SJCRH30 (cell line): ENCODE measurements at regions not wholly inside any gene's neighbourhood (a gene's known extent, or its start where the extent isn't known, plus 50 kb on each side); places are given as distances from the start of the nearest gene placed in this dataset.
A peak's percentile ranks its signal among the peaks of the same experiment; 100 is the strongest.
"Not testable (repeated sequence)": the region's sequence is repeated elsewhere in the genome, so short reads cannot be mapped to it uniquely, and the experiment has no call there.

Experiments used
- DNase-seq, 2 experiments: peaks; one replicate each; pipeline ENCODE4 v3.0.0-alpha.2; 2015 to 2020
- H3K27ac ChIP-seq: fragments of 250-450 bp; sonication (Bioruptor Pico); 2 replicates; pipeline ENCODE4 v1.5.1; 2020; ENCODE audit warnings: mild to moderate bottlenecking, moderate library complexity
- H3K27me3 ChIP-seq: fragments of 250-450 bp; sonication (Bioruptor Pico); 2 replicates; pipeline ENCODE4 v1.5.1; 2020; ENCODE audit warnings: mild to moderate bottlenecking, moderate library complexity
- H3K36me3 ChIP-seq: fragments of 250-450 bp; sonication (Bioruptor Pico); 2 replicates; pipeline ENCODE4 v1.5.1; 2020; ENCODE audit warnings: mild to moderate bottlenecking, moderate library complexity
- H3K4me1 ChIP-seq: fragments of 250-450 bp; sonication (Bioruptor Pico); 2 replicates; pipeline ENCODE4 v1.5.1; 2020; ENCODE audit warnings: mild to moderate bottlenecking, moderate library complexity
- H3K4me3 ChIP-seq: fragments of 250-450 bp; sonication (Bioruptor Pico); 2 replicates; pipeline ENCODE4 v1.5.1; 2020; ENCODE audit warnings: mild to moderate bottlenecking, moderate library complexity
- H3K9me3 ChIP-seq: fragments of 250-450 bp; sonication (Bioruptor Pico); replicated peaks from 2 replicates; pipeline ENCODE4 v1.5.1; 2020; ENCODE audit warnings: mild to moderate bottlenecking, moderate library complexity

GRCh38 chr2:59774821-59775433 lies 778.5 kb downstream of the BCL11A start:
- Histone ChIP-seq H3K4me1 (peaks cover 19% of the 10 kb centered on the region), H3K27me3 (no peaks in the 10 kb centered on the region), H3K36me3 (no peaks in the 10 kb centered on the region), H3K9me3 (no peaks in the 10 kb centered on the region), H3K4me3 (peak overlapping the region; percentile 4; the same call in 1 of the 2 replicates), H3K27ac (peak overlapping the region; percentile 52)
- peak; percentile 52 to 64 for DNase-seq

- H3K9me3 ChIP-seq = no peaks in the 10 kb centered on the region
- H3K4me3 ChIP-seq = no peak overlapping the region
- peaks cover 16% of the 10 kb centered on the region for H3K4me1 ChIP-seq
- H3K36me3 ChIP-seq = no peaks in the 10 kb centered on the region
- no peaks in the 10 kb centered on the region for H3K27me3 ChIP-seq
- no peak overlapping the region for H3K27ac ChIP-seq
- DNase-seq = no peak
These were observed 782.8 kb downstream of the BCL11A start for GRCh38 chr2:59770651-59771050.

- Histone ChIP-seq H3K4me1 (no peaks in the 10 kb centered on the region), H3K4me3 (no peak overlapping the region), H3K27me3 (no peaks in the 10 kb centered on the region), H3K9me3 (no peaks in the 10 kb centered on the region), H3K27ac (no peak overlapping the region), H3K36me3 (no peaks in the 10 kb centered on the region)
- no peak for DNase-seq
These were observed 791.5 kb downstream of the BCL11A start for GRCh38 chr2:59761966-59762365.

- Histone ChIP-seq H3K27me3 (no peaks in the 10 kb centered on the region), H3K27ac (no peak overlapping the region), H3K4me1 (no peaks in the 10 kb centered on the region), H3K36me3 (no peaks in the 10 kb centered on the region), H3K9me3 (no peaks in the 10 kb centered on the region), H3K4me3 (no peak overlapping the region)
- no peak for DNase-seq
These were observed 797.3 kb downstream of the BCL11A start for GRCh38 chr2:59756150-59756549.

GRCh38 chr2:59754011-59754735 lies 799.3 kb downstream of the BCL11A start:
- Histone ChIP-seq H3K9me3 (no peaks in the 10 kb centered on the region), H3K4me1 (no peaks in the 10 kb centered on the region), H3K4me3 (no peak overlapping the region), H3K27me3 (no peaks in the 10 kb centered on the region), H3K36me3 (no peaks in the 10 kb centered on the region), H3K27ac (no peak overlapping the region)
- DNase-seq = peak; percentile 15 to 47

- Histone ChIP-seq H3K36me3 (no peaks in the 10 kb centered on the region), H3K9me3 (no peaks in the 10 kb centered on the region), H3K4me1 (no peaks in the 10 kb centered on the region), H3K27me3 (no peaks in the 10 kb centered on the region), H3K27ac (no peak overlapping the region), H3K4me3 (no peak overlapping the region)
- no peak for DNase-seq
These were observed 800.9 kb downstream of the BCL11A start for GRCh38 chr2:59752512-59752911.

- Histone ChIP-seq H3K27ac (no peak overlapping the region), H3K27me3 (no peaks in the 10 kb centered on the region), H3K9me3 (no peaks in the 10 kb centered on the region), H3K4me3 (no peak overlapping the region), H3K36me3 (no peaks in the 10 kb centered on the region), H3K4me1 (no peaks in the 10 kb centered on the region)
- DNase-seq = no peak
These were observed 801.4 kb downstream of the BCL11A start for GRCh38 chr2:59752071-59752470.

- not testable (repeated sequence) for H3K4me3 ChIP-seq, H3K27ac ChIP-seq, H3K4me1 ChIP-seq, H3K27me3 ChIP-seq, DNase-seq, H3K36me3 ChIP-seq, H3K9me3 ChIP-seq
These were observed 802.2 kb downstream of the BCL11A start for GRCh38 chr2:59751214-59751613.

- H3K4me1 ChIP-seq = no peaks in the 10 kb centered on the region
- no peaks in the 10 kb centered on the region for H3K36me3 ChIP-seq
- DNase-seq = no peak
- H3K27ac ChIP-seq = no peak overlapping the region
- no peaks in the 10 kb centered on the region for H3K27me3 ChIP-seq
- no peaks in the 10 kb centered on the region for H3K9me3 ChIP-seq
- H3K4me3 ChIP-seq = no peak overlapping the region
These were observed 807.2 kb downstream of the BCL11A start for GRCh38 chr2:59746291-59746690.

GRCh38 chr2:59745085-59745484 lies 808.4 kb downstream of the BCL11A start:
- no peak overlapping the region for H3K27ac ChIP-seq
- H3K36me3 ChIP-seq = no peaks in the 10 kb centered on the region
- no peak for DNase-seq
- no peaks in the 10 kb centered on the region for H3K9me3 ChIP-seq
- no peaks in the 10 kb centered on the region for H3K27me3 ChIP-seq
- H3K4me1 ChIP-seq = no peaks in the 10 kb centered on the region
- no peak overlapping the region for H3K4me3 ChIP-seq

GRCh38 chr2:59744436-59744835 lies 809.0 kb downstream of the BCL11A start:
- H3K4me1 ChIP-seq = no peaks in the 10 kb centered on the region
- H3K27me3 ChIP-seq = no peaks in the 10 kb centered on the region
- no peaks in the 10 kb centered on the region for H3K36me3 ChIP-seq
- H3K9me3 ChIP-seq = no peaks in the 10 kb centered on the region
- no peak for DNase-seq
- no peak overlapping the region for H3K4me3 ChIP-seq
- no peak overlapping the region for H3K27ac ChIP-seq

GRCh38 chr2:59741840-59742239 lies 811.6 kb downstream of the BCL11A start:
- Histone ChIP-seq H3K4me3 (no peak overlapping the region), H3K4me1 (no peaks in the 10 kb centered on the region), H3K36me3 (no peaks in the 10 kb centered on the region), H3K9me3 (no peaks in the 10 kb centered on the region), H3K27me3 (no peaks in the 10 kb centered on the region), H3K27ac (no peak overlapping the region)
- no peak for DNase-seq

- H3K27ac ChIP-seq = no peak overlapping the region
- H3K9me3 ChIP-seq = no peaks in the 10 kb centered on the region
- no peaks in the 10 kb centered on the region for H3K36me3 ChIP-seq
- H3K27me3 ChIP-seq = no peaks in the 10 kb centered on the region
- H3K4me1 ChIP-seq = no peaks in the 10 kb centered on the region
- no peak for DNase-seq
- H3K4me3 ChIP-seq = no peak overlapping the region
These were observed 814.3 kb downstream of the BCL11A start for GRCh38 chr2:59739166-59739565.

- H3K27ac ChIP-seq = no peak overlapping the region
- H3K4me1 ChIP-seq = no peaks in the 10 kb centered on the region
- no peaks in the 10 kb centered on the region for H3K9me3 ChIP-seq
- no peaks in the 10 kb centered on the region for H3K36me3 ChIP-seq
- H3K4me3 ChIP-seq = no peak overlapping the region
- no peaks in the 10 kb centered on the region for H3K27me3 ChIP-seq
- no peak for DNase-seq
These were observed 816.2 kb downstream of the BCL11A start for GRCh38 chr2:59737299-59737698.

GRCh38 chr2:59734743-59735142 lies 818.7 kb downstream of the BCL11A start:
- no peaks in the 10 kb centered on the region for H3K36me3 ChIP-seq
- H3K9me3 ChIP-seq = no peaks in the 10 kb centered on the region
- H3K27me3 ChIP-seq = no peaks in the 10 kb centered on the region
- no peak for DNase-seq
- H3K4me3 ChIP-seq = no peak overlapping the region
- no peaks in the 10 kb centered on the region for H3K4me1 ChIP-seq
- no peak overlapping the region for H3K27ac ChIP-seq

- Histone ChIP-seq H3K27me3 (no peaks in the 10 kb centered on the region), H3K36me3 (no peaks in the 10 kb centered on the region), H3K4me1 (no peaks in the 10 kb centered on the region), H3K4me3 (no peak overlapping the region), H3K27ac (no peak overlapping the region), H3K9me3 (no peaks in the 10 kb centered on the region)
- DNase-seq = no peak
These were observed 819.5 kb downstream of the BCL11A start for GRCh38 chr2:59733970-59734369.
